ENCODE measurements at regions not wholly inside any gene's neighbourhood (a gene's known extent, or its start where the extent isn't known, plus 50 kb on each side); places are given as distances from the start of the nearest gene placed in this dataset.

DNA sequence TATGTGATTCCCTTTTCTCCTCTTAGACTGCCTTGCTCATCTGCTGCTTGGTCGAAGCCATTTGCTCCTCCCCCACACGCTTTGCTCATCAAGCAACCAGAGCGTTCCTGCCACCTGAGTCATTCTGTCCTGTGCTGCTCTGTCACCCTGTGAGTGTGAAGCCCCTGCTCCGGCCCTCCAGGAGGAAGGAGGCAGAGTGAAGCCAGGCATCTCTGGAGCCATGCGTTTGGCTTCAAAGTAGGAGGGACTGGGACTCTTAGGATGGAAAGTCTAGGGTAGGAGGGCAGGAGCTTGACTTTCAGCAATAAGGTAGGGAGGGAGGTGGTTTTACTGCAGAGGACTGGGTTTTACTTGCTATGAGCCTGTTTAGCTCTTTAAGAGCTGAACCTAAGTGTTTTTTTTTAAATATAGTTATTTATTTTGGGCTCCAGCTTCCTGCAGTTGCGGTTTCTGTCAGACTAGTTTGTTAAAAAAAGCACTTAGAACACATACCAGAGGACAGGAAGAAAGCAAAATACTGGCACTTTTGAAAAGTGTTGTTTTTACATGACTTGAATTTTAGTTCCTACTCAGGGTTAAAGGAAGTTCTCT, 63.6 kb downstream of the SPINK2 start:
- H3K27me3 ChIP-seq (replicated peaks; ENCODE audit: control insufficient read depth, insufficient read depth, low read length): peaks cover 6% of the 10 kb centered on the region
- DNase-seq (ENCODE audit: low read depth): peak; percentile 85
- no peaks in the 10 kb centered on the region for H3K9me3 ChIP-seq (ENCODE audit: control insufficient read depth, low read length)
- H3K4me1 ChIP-seq (ENCODE audit: control insufficient read depth, insufficient read depth, low read length): peaks cover 18% of the 10 kb centered on the region
- H3K36me3 ChIP-seq (ENCODE audit: control insufficient read depth, insufficient read depth, low read length, severe bottlenecking): no peaks in the 10 kb centered on the region
- peak overlapping the region; percentile 34 for H3K4me3 ChIP-seq (ENCODE audit: low read length)
- no peak overlapping the region for H3K9ac ChIP-seq (ENCODE audit: low read length)

DNA sequence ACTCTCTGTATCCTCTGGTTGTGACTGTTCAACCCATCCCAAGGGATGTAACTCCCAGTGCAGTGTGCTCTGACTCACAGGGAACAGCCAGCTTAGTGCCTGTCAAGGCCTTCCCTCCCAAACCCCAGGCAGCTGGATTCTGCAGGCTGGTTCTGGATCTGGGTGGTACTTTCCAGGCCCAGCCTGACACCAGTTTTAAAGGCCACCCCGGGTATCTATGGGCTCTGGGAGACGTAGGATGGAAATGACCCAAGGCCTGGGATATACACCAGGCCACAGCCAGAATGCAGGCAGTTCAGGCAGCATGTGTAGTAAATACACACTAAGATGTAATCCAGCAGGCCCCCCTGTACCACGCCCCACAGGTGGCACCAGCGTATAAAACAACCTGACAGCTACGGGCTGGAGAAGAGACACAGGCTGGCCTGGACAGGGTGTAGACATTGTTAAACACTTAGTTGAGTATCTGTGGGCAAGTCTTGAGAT, 64.2 kb downstream of the SPINK2 start:
- Histone ChIP-seq H3K4me3 (ENCODE audit: low read length) (peak overlapping the region; percentile 23), H3K36me3 (ENCODE audit: control insufficient read depth, insufficient read depth, low read length, severe bottlenecking) (no peaks in the 10 kb centered on the region), H3K9me3 (ENCODE audit: control insufficient read depth, low read length) (no peaks in the 10 kb centered on the region), H3K27me3 (replicated peaks; ENCODE audit: control insufficient read depth, insufficient read depth, low read length) (peaks cover 4% of the 10 kb centered on the region), H3K9ac (ENCODE audit: low read length) (peak overlapping the region; percentile 28), H3K4me1 (ENCODE audit: control insufficient read depth, insufficient read depth, low read length) (peaks cover 18% of the 10 kb centered on the region)
- DNase-seq (ENCODE audit: low read depth): peak; percentile 46

DNA sequence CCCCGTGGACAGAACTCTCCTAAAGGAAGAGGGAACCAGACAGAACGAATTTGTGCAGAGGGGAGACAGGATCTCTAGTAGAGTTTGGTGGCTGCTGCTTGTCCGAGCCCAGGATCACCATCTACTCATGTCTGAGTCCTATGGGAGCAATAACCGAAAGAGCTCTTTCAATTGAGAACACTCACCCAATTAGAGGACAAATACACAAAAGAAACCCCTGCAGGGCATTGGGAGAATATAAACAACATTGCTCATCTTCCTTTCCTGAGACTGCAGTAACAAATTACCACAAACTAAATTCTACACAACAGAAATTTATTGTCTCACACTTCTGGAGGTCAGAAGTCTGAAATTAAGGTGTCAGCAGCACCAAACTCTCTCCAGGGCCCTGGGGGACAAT, 65.6 kb downstream of the SPINK2 start:
- Histone ChIP-seq H3K9ac (ENCODE audit: low read length) (no peak overlapping the region), H3K4me1 (ENCODE audit: control insufficient read depth, insufficient read depth, low read length) (peaks cover 18% of the 10 kb centered on the region), H3K4me3 (ENCODE audit: low read length) (no peak overlapping the region), H3K9me3 (ENCODE audit: control insufficient read depth, low read length) (no peaks in the 10 kb centered on the region), H3K27me3 (replicated peaks; ENCODE audit: control insufficient read depth, insufficient read depth, low read length) (no peaks in the 10 kb centered on the region), H3K36me3 (ENCODE audit: control insufficient read depth, insufficient read depth, low read length, severe bottlenecking) (no peaks in the 10 kb centered on the region)
- no peak for DNase-seq (ENCODE audit: low read depth)

DNA sequence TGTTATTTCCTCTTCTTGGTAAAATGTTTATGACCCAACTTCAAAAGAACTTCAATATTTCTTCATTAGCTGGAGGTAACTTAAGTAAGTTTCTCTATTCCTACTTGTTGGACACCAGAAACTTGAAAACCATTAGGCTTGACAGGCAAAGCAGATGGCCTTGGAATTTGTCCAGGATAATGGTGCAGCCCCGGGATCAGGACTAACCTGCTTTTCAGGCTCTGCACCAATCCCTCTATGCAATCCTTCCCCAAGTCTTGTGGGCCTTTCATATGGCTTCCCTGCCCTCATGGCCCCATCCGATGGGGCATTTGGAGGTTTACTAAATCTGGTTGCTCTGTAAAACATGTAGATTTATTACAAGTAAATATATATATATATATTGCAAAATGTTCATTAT, 68.5 kb downstream of the SPINK2 start:
- Histone ChIP-seq H3K36me3 (ENCODE audit: control insufficient read depth, insufficient read depth, low read length, severe bottlenecking) (no peaks in the 10 kb centered on the region), H3K4me1 (ENCODE audit: control insufficient read depth, insufficient read depth, low read length) (peaks cover 13% of the 10 kb centered on the region), H3K9me3 (ENCODE audit: control insufficient read depth, low read length) (no peaks in the 10 kb centered on the region), H3K4me3 (ENCODE audit: low read length) (no peak overlapping the region), H3K27me3 (replicated peaks; ENCODE audit: control insufficient read depth, insufficient read depth, low read length) (no peaks in the 10 kb centered on the region), H3K9ac (ENCODE audit: low read length) (no peak overlapping the region)
- no peak for DNase-seq (ENCODE audit: low read depth)

DNA sequence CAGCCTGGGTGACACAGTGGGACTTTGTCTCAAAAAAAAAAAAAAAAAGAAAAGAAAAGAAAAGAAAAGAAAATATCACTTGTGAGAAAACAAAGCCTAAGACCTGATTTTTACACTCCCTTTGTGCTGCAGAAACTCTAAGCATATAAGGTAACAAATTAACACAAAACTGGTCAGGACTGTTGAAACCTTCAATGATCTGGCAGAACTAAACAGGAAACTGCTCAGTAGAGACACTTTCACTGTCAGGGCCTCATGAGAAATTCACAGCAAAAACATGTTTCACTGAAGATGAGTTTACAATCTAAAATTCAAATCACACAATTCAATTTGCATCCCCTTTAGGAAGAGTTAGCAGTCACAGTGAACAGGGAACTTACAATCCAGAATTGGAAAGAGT, 69.1 kb upstream of the HOPX start:
- H3K27me3 ChIP-seq (replicated peaks; ENCODE audit: control insufficient read depth, insufficient read depth, low read length): no peaks in the 10 kb centered on the region
- H3K4me3 ChIP-seq (ENCODE audit: low read length): no peak overlapping the region
- H3K9me3 ChIP-seq (ENCODE audit: control insufficient read depth, low read length): no peaks in the 10 kb centered on the region
- no peaks in the 10 kb centered on the region for H3K36me3 ChIP-seq (ENCODE audit: control insufficient read depth, insufficient read depth, low read length, severe bottlenecking)
- no peaks in the 10 kb centered on the region for H3K4me1 ChIP-seq (ENCODE audit: control insufficient read depth, insufficient read depth, low read length)
- DNase-seq (ENCODE audit: low read depth): no peak
- H3K9ac ChIP-seq (ENCODE audit: low read length): no peak overlapping the region

DNA sequence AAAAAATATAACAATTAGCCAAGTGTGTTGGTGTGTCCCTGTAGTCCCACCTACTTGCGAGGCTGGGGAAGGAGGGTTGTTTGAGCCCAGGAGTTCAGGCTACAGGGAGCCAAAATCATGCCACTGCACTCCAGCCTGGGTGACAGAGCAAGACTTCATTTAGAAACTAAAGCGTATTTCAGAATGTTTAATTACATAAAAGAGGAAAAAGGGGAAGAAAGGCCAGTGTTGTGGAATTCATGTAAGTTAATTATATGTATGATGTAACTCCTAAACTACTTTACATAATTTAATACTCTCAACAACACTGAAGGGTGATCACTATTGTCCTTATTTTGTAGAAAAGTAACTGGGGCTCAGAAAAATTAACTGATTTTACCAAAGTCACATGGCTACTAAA, 67.2 kb upstream of the HOPX start:
- Histone ChIP-seq H3K4me3 (ENCODE audit: low read length) (no peak overlapping the region), H3K36me3 (ENCODE audit: control insufficient read depth, insufficient read depth, low read length, severe bottlenecking) (no peaks in the 10 kb centered on the region), H3K9ac (ENCODE audit: low read length) (no peak overlapping the region), H3K27me3 (replicated peaks; ENCODE audit: control insufficient read depth, insufficient read depth, low read length) (no peaks in the 10 kb centered on the region), H3K4me1 (ENCODE audit: control insufficient read depth, insufficient read depth, low read length) (no peaks in the 10 kb centered on the region), H3K9me3 (ENCODE audit: control insufficient read depth, low read length) (peaks cover 3% of the 10 kb centered on the region)
- no peak for DNase-seq (ENCODE audit: low read depth)

DNA sequence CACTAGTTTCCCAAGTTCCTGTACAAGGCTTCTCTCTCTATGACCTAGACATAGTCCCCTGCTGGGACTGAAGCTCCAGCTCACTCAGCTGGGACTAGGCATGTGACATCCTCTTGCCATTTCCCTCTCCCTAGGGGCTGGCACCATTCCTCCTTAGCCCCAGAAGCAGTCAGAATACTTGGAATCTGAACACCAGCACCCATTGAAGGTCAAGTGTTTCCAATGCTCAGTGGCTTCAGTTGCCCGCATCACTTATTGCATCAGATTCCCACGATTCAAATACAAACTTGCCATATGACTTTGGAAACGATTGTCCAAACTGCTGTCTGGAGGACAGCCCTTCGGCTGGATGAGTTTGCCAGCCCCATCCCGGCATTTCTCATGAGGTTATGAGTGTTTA, 65.5 kb upstream of the HOPX start:
- Histone ChIP-seq H3K27me3 (replicated peaks; ENCODE audit: control insufficient read depth, insufficient read depth, low read length) (no peaks in the 10 kb centered on the region), H3K4me3 (ENCODE audit: low read length) (no peak overlapping the region), H3K4me1 (ENCODE audit: control insufficient read depth, insufficient read depth, low read length) (no peaks in the 10 kb centered on the region), H3K9me3 (ENCODE audit: control insufficient read depth, low read length) (peaks cover 3% of the 10 kb centered on the region), H3K9ac (ENCODE audit: low read length) (no peak overlapping the region), H3K36me3 (ENCODE audit: control insufficient read depth, insufficient read depth, low read length, severe bottlenecking) (no peaks in the 10 kb centered on the region)
- no peak for DNase-seq (ENCODE audit: low read depth)

DNA sequence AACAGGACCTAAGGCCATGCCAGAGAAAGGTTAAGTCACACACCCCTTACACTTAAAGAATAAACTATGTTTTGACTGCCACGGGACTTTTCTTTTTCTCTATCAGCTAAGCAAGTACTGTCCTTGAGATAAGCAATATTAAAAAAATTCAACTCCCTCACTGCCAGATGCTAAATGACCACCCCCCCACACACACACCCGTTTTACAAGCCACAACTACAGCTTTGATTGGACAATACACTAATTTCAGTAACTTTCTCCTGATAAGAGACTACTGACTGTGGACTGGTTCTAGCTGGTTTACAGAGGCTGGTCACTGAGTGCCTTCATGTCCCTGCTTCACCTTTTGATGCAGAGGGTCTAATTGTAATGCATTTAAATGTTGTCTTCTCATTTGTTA, 63.9 kb upstream of the HOPX start:
- H3K9me3 ChIP-seq (ENCODE audit: control insufficient read depth, low read length): peaks cover 3% of the 10 kb centered on the region
- H3K27me3 ChIP-seq (replicated peaks; ENCODE audit: control insufficient read depth, insufficient read depth, low read length): no peaks in the 10 kb centered on the region
- H3K36me3 ChIP-seq (ENCODE audit: control insufficient read depth, insufficient read depth, low read length, severe bottlenecking): no peaks in the 10 kb centered on the region
- H3K4me1 ChIP-seq (ENCODE audit: control insufficient read depth, insufficient read depth, low read length): no peaks in the 10 kb centered on the region
- no peak overlapping the region for H3K4me3 ChIP-seq (ENCODE audit: low read length)
- H3K9ac ChIP-seq (ENCODE audit: low read length): no peak overlapping the region
- DNase-seq (ENCODE audit: low read depth): no peak

DNA sequence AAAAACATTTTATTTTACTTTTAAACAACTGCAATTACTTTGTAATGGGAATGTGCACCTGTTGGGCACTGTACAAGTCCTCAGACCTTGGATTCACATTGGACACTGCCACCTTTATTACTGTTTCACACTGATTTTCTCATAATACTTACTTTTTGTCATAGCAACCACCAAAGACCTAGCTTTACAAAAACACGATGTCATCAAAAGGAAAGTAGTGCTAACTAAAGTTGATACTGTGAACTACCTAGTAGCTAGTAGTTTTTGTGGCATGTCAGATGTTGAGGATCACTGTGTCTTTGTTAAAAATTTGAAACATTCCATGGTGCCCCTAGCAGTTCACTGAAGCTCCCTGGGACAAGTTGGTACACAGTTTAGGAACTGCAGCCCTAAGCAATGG, 62.9 kb upstream of the HOPX start:
- no peak overlapping the region for H3K4me3 ChIP-seq (ENCODE audit: low read length)
- H3K36me3 ChIP-seq (ENCODE audit: control insufficient read depth, insufficient read depth, low read length, severe bottlenecking): no peaks in the 10 kb centered on the region
- peaks cover 3% of the 10 kb centered on the region for H3K9me3 ChIP-seq (ENCODE audit: control insufficient read depth, low read length)
- no peak for DNase-seq (ENCODE audit: low read depth)
- no peak overlapping the region for H3K9ac ChIP-seq (ENCODE audit: low read length)
- peaks cover 5% of the 10 kb centered on the region for H3K27me3 ChIP-seq (replicated peaks; ENCODE audit: control insufficient read depth, insufficient read depth, low read length)
- no peaks in the 10 kb centered on the region for H3K4me1 ChIP-seq (ENCODE audit: control insufficient read depth, insufficient read depth, low read length)

DNA sequence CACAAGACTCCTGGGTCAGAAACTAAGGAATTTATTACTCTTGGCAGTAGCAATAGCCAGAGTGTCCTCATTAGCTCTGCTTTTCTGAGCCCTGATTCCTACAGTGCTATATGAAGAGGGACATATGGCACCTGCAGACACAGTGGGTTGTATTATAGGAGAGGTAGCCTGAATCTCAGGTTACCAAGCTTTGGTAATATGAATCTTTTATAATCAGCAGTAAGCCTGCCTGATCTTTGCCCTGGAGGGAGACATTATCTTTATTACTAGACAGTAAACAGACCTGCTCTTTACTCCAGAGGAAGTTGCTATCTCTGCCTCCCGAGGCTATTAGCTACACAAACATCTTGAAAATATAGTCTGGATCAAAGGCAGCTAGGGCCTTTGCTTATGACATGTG, 62.5 kb upstream of the HOPX start:
- no peak for DNase-seq (ENCODE audit: low read depth)

DNA sequence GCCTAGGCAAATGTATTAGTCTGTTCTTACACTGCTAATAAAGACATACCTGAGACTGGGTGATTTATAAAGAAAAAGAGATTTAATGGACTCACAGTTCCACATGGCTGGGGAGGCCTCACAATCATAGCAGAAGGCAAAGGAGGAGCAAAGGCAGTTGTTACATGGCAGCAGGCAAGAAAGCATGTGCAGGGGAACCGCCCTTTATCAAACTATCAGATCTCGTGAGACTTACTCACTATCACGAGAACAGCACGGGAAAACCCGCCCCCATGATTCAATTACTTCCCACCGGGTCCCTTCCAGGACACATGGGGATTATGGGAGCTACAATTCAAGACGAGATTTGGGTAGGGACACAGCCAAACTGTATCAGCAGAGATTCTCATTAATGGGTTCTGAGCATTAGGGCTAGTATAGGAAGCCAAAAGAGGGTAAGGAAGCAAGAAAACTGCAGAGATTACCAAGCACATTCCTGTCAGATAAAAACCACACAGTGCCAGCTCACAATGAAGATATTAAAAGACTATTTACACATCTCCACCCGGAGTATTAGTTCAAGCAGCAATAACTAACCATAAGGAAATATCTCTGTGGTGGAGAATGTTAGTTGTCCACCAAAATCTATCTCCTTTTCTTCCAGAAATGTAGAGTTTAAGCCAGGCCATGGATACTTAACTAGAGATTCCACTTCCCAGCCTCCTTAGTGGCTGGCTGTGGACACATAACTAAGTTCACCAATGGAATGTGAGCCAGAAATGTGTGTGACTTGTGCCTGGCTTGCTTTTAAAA, 61.2 kb upstream of the HOPX start:
- peaks cover 15% of the 10 kb centered on the region for H3K27me3 ChIP-seq (replicated peaks; ENCODE audit: control insufficient read depth, insufficient read depth, low read length)
- H3K4me3 ChIP-seq (ENCODE audit: low read length): no peak overlapping the region
- DNase-seq (ENCODE audit: low read depth): peak; percentile 12
- no peaks in the 10 kb centered on the region for H3K36me3 ChIP-seq (ENCODE audit: control insufficient read depth, insufficient read depth, low read length, severe bottlenecking)
- H3K9ac ChIP-seq (ENCODE audit: low read length): no peak overlapping the region
- H3K4me1 ChIP-seq (ENCODE audit: control insufficient read depth, insufficient read depth, low read length): no peaks in the 10 kb centered on the region
- peaks cover 3% of the 10 kb centered on the region for H3K9me3 ChIP-seq (ENCODE audit: control insufficient read depth, low read length)

More for the DNA sequence above, 62.5 kb upstream of the HOPX start:
- peaks cover 3% of the 10 kb centered on the region for H3K9me3 ChIP-seq (ENCODE audit: control insufficient read depth, low read length)
- no peak overlapping the region for H3K9ac ChIP-seq (ENCODE audit: low read length)
- H3K27me3 ChIP-seq (replicated peaks; ENCODE audit: control insufficient read depth, insufficient read depth, low read length): peaks cover 5% of the 10 kb centered on the region
- H3K4me1 ChIP-seq (ENCODE audit: control insufficient read depth, insufficient read depth, low read length): no peaks in the 10 kb centered on the region
- no peak overlapping the region for H3K4me3 ChIP-seq (ENCODE audit: low read length)
- H3K36me3 ChIP-seq (ENCODE audit: control insufficient read depth, insufficient read depth, low read length, severe bottlenecking): no peaks in the 10 kb centered on the region

All from adipocyte (in vitro differentiated cells).